GM12878 (cell line): ENCODE measurements at regions not wholly inside any gene's neighbourhood (a gene's known extent, or its start where the extent isn't known, plus 50 kb on each side); places are given as distances from the start of the nearest gene placed in this dataset.

Source experiments
- ATAC-seq: fragments of 200-7000 bp; cut with Tn5 transposase; 3 replicates; pipeline ENCODE4 v1.9.1; 2020; ENCODE audit warnings: mild to moderate bottlenecking, moderate library complexity
- BruUV-seq: library from RNA; stranded (reverse); fragments of 400-500 nt; replicated peaks from 2 replicates; lab custom pipeline; 2021; lab: Mats Ljungman, UMichigan
- CTCF ChIA-PET: fragments of 300-600 bp; sonication (Branson Sonifier 250); formaldehyde crosslinking; extraction: SDS; loops from one replicate; lab custom pipeline; 2021; ENCODE audit warnings: inconsistent platforms; lab: Yijun Ruan, JAX
- POLR2A ChIA-PET: fragments of 350-600 bp; formaldehyde crosslinking; extraction: SDS; loops from one replicate; lab custom pipeline; 2021; ENCODE audit warnings: inconsistent platforms; lab: Charles Lee
- RAD21 ChIA-PET: fragments of 300-600 bp; sonication (Branson Sonifier 250); formaldehyde crosslinking; loops from one replicate; lab custom pipeline; 2023; ENCODE audit warnings: antibody characterized with exemption; ENCODE audit not compliant: unreplicated experiment; lab: Charles Lee
- SMC1A ChIA-PET: fragments of 300-600 bp; sonication (Branson Sonifier 250); formaldehyde crosslinking; loops from one replicate; lab custom pipeline; 2023; ENCODE audit not compliant: unreplicated experiment, uncharacterized antibody; lab: Charles Lee
- DNase-seq: peaks from one replicate; pipeline ENCODE4 v3.0.0-alpha.2; 2011; ENCODE audit warnings: low read depth, low spot score
- FAIRE-seq: peaks from 3 replicates; lab custom pipeline; 2011; peaks lifted over from hg19 to GRCh38; lab: Jason Lieb, UNC
- H2AFZ ChIP-seq: 2 replicates; pipeline ENCODE4 v1.6.0; 2011; ENCODE audit warnings: low read depth, low read length, control low read depth; ENCODE audit not compliant: control insufficient read depth
- H3K27ac ChIP-seq: 2 replicates; pipeline ENCODE4 v1.5.1; 2011; ENCODE audit warnings: control low read depth; ENCODE audit not compliant: control insufficient read depth, insufficient read depth
- H3K27me3 ChIP-seq, 2 experiments: replicated peaks in 1 of 2; 2 replicates each; pipeline versions ENCODE4 v1.6.0 to v1.6.1; 2011; ENCODE audit warnings: low read length in 1 of 2; ENCODE audit not compliant: control insufficient read depth in 2 of 2, insufficient read depth in 2 of 2
- H3K36me3 ChIP-seq, 2 experiments: 2 replicates each; pipeline ENCODE4 v1.5.1; 2011; ENCODE audit warnings: low read length in 1 of 2; ENCODE audit not compliant: control insufficient read depth in 2 of 2, insufficient read depth in 2 of 2
- H3K4me1 ChIP-seq: 2 replicates; pipeline ENCODE4 v1.6.1; 2011; ENCODE audit warnings: mild to moderate bottlenecking, low read length, moderate library complexity, mixed read lengths; ENCODE audit not compliant: control insufficient read depth, insufficient read depth
- H3K4me2 ChIP-seq: 2 replicates; pipeline ENCODE4 v1.6.0; 2011; ENCODE audit warnings: control low read depth; ENCODE audit not compliant: control insufficient read depth, insufficient read depth
- H3K4me3 ChIP-seq: fragments of 200-600 bp; sonication (generic); 2 replicates; pipeline ENCODE4 v1.5.1; 2016
- H3K79me2 ChIP-seq: 2 replicates; pipeline ENCODE4 v1.6.0; 2011; ENCODE audit warnings: low read length; ENCODE audit not compliant: control insufficient read depth, insufficient read depth
- H3K9ac ChIP-seq: 2 replicates; pipeline ENCODE4 v1.8.0; 2011; ENCODE audit warnings: low read length, control low read depth, mixed read lengths; ENCODE audit not compliant: control insufficient read depth, insufficient read depth
- H3K9me3 ChIP-seq: replicated peaks from 3 replicates; pipeline ENCODE4 v1.5.1; 2011; ENCODE audit warnings: mild to moderate bottlenecking, low read length; ENCODE audit not compliant: control insufficient read depth, insufficient read depth
- H4K20me1 ChIP-seq: 2 replicates; pipeline ENCODE4 v1.6.0; 2011; ENCODE audit not compliant: control insufficient read depth, insufficient read depth
- ASH2L ChIP-seq: fragments of 300-600, 200-600 bp; sonication (generic); IDR thresholded peaks from 2 replicates; pipeline ENCODE4 v1.6.1; 2017; ENCODE audit warnings: low read depth, mild to moderate bottlenecking, borderline replicate concordance
- BRCA1 ChIP-seq: IDR thresholded peaks from 2 replicates; pipeline ENCODE4 v1.6.1; 2011; ENCODE audit warnings: low read depth, low read length, improper control_type of control experiment
- IKZF1 ChIP-seq: fragments of 450-650 bp; conservative IDR thresholded peaks from 2 replicates; pipeline ENCODE4 v1.6.1; 2017; ENCODE audit warnings: antibody characterized with exemption, mild to moderate bottlenecking
- MYB ChIP-seq: fragments of 150-350 bp; IDR thresholded peaks from 2 replicates; pipeline ENCODE4 v1.6.1; 2014; ENCODE audit warnings: mild to moderate bottlenecking, low read depth, low read length, borderline replicate concordance
- NFYB ChIP-seq: IDR thresholded peaks from 2 replicates; pipeline ENCODE4 v1.6.1; 2011; ENCODE audit warnings: low read depth, mild to moderate bottlenecking, low read length, improper control_type of control experiment, moderate library complexity; ENCODE audit not compliant: insufficient read depth
- NRF1 ChIP-seq: conservative IDR thresholded peaks from 2 replicates; pipeline ENCODE4 v1.6.1; 2011; ENCODE audit warnings: mild to moderate bottlenecking, low read depth, low read length, improper control_type of control experiment
- SREBF1 ChIP-seq: IDR thresholded peaks from 2 replicates; pipeline ENCODE4 v1.6.1; 2012; ENCODE audit warnings: mild to moderate bottlenecking, low read length
- WGBS: methylation state at CpG from one replicate; pipeline ENCODE4 v1.1.6; 2016; ENCODE audit warnings: low lambda C conversion rate; ENCODE audit not compliant: insufficient replicate concordance, insufficient coverage; ENCODE audit errors: missing lambda C conversion rate; 5-methylcytosine and 5-hydroxymethylcytosine counted together
- in situ Hi-C: fragments of 300-500 bp; cut with MboI; formaldehyde crosslinking; loops from 9 replicates; pipeline ENCODE4 v1.14.3; 2018; ENCODE audit warnings: mixed read lengths
- intact Hi-C: fragments of 100-400 bp; cut with micrococcal nuclease; formaldehyde crosslinking; loops from one replicate; pipeline ENCODE4 v1.14.2; 2022; ENCODE audit not compliant: unreplicated experiment
- TF ChIP-seq, protein P1 (sequence below): fragments of 450-650 bp; conservative IDR thresholded peaks from 2 replicates; pipeline ENCODE4 v1.6.1; 2017; ENCODE audit warnings: mild to moderate bottlenecking, moderate library complexity

DNA sequence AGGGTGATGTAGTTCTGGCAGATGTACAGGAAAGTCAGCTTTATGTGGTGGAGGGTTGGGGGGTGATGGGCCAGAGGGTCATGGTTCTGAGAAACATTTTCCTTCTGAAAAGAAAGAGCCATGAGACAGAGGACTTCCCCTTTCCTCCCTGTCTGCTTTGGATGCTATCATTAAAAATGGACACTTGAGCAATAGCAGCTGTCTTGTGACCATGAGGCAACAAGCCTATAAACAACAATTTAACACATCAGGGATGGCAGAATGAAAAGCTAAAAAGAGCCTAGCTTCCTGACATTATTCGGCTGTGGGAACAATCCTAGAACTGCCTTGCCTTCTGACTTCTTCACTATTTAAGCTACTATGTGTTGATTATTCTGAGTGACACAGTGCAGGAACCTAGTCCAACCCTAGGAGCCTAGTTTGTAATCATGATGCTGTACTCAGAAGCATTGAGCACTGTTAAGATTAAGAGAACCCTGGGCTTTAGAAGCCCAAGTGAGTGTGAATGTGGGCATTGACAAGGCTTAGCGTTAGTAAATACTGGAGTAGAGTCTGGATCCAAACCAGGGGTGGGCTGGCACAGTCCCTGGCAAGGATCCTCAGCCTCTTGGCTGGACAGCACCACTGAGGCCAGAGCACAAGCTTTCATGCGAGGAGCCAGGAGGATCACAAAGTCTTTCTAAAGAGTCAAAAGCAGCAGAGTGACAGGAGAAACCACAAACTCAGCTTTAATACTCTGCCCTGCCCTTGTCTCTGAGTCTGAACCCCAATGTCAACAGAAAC, 178.5 kb upstream of the EGFLAM start:
- Histone ChIP-seq H3K79me2 (no peaks in the 10 kb centered on the region), H3K4me2 (no peak overlapping the region), H3K4me1 (no peaks in the 10 kb centered on the region), H4K20me1 (no peaks in the 10 kb centered on the region), H3K27me3 (no peaks in the 10 kb centered on the region), H3K36me3 (no peaks in the 10 kb centered on the region), H3K4me3 (no peak overlapping the region), H3K9me3 (no peaks in the 10 kb centered on the region), H2AFZ (no peak overlapping the region), H3K9ac (no peak overlapping the region), H3K27ac (no peak overlapping the region)
- ChIA-PET CTCF (interaction anchor here (0.5 to 0.6 kb wide), 2 partner anchors 477 to 1076 kb away, joined by 3 read pairs; no protein-coding TSS in a partner anchor), RAD21 (no interaction called here), POLR2A (interaction anchor here (0.5 kb wide), 1 partner anchor 1793 kb away, joined by 3 read pairs; no protein-coding TSS in a partner anchor), SMC1A (interaction anchor here (1.0 kb wide), 1 partner anchor 11 kb away, joined by 3 read pairs; no protein-coding TSS in a partner anchor)
- no peak for ATAC-seq
- no peak for FAIRE-seq
- in situ Hi-C loops = no loop called here
- intact Hi-C loops = no loop called here
- no peak for TF ChIP-seq BRCA1
- TF ChIP-seq MYB = no peak
- TF ChIP-seq NFYB = no peak
- TF ChIP-seq ASH2L = no peak
- TF ChIP-seq NRF1 = no peak
- TF ChIP-seq SREBF1 = no peak
- TF ChIP-seq, protein P1, sequence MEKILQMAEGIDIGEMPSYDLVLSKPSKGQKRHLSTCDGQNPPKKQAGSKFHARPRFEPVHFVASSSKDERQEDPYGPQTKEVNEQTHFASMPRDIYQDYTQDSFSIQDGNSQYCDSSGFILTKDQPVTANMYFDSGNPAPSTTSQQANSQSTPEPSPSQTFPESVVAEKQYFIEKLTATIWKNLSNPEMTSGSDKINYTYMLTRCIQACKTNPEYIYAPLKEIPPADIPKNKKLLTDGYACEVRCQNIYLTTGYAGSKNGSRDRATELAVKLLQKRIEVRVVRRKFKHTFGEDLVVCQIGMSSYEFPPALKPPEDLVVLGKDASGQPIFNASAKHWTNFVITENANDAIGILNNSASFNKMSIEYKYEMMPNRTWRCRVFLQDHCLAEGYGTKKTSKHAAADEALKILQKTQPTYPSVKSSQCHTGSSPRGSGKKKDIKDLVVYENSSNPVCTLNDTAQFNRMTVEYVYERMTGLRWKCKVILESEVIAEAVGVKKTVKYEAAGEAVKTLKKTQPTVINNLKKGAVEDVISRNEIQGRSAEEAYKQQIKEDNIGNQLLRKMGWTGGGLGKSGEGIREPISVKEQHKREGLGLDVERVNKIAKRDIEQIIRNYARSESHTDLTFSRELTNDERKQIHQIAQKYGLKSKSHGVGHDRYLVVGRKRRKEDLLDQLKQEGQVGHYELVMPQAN = no peak
- TF ChIP-seq IKZF1 = no peak
- DNase-seq = no peak
- 21% methylated on average over 3 of the region's 3 CpGs for WGBS
- no TSS peak for BruUV-seq
